Myocyte (in vitro differentiated cells): ENCODE measurements at regions not wholly inside any gene's neighbourhood (a gene's known extent, or its start where the extent isn't known, plus 50 kb on each side); places are given as distances from the start of the nearest gene placed in this dataset.
A peak's percentile ranks its signal among the peaks of the same experiment; 100 is the strongest.

Experiments used
- DNase-seq: peaks from one replicate; pipeline ENCODE4 v3.0.0-alpha.2; 2012; ENCODE audit warnings: low read depth

GRCh38 chr5:162323466-162323865 lies 255.9 kb downstream of the GABRG2 start:
- DNase-seq: peak; percentile 37

GRCh38 chr5:162324328-162324727 lies 256.8 kb downstream of the GABRG2 start:
- no peak for DNase-seq

GRCh38 chr5:162325143-162325727 lies 257.7 kb downstream of the GABRG2 start:
- DNase-seq: no peak

GRCh38 chr5:162334944-162335343 lies 267.4 kb downstream of the GABRG2 start:
- no peak for DNase-seq

DNA sequence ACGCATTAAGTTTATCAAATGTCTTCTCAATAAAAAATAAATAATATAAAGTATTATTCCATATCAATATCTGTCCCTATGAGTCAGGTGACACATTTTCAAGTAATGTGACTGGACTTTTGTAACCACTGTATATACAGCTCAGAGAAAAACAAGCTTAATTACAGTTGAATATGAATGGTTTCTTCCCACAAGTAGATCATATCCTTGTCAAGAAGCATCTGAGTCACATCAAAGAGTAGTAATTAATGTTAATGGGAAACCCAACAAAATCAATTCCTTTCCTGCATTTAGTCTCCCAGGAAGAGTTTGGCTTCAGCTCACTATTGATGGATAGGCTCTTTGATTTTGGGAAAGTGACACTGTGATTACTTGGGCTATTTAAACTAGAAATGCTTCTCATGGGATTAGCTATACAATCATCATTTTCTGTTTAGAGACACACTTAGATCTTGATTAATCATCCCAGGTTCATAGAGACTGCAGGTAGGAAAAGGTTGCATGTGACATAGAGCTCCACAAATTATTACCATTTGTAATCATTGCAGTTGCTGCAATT lies 292.9 kb downstream of the GABRG2 start:
- DNase-seq: no peak

- peak; percentile 42 for DNase-seq
Measured at GRCh38 chr5:162372256-162372655, 304.7 kb downstream of the GABRG2 start.

GRCh38 chr5:162377895-162378294 lies 310.3 kb downstream of the GABRG2 start:
- DNase-seq: no peak

DNA sequence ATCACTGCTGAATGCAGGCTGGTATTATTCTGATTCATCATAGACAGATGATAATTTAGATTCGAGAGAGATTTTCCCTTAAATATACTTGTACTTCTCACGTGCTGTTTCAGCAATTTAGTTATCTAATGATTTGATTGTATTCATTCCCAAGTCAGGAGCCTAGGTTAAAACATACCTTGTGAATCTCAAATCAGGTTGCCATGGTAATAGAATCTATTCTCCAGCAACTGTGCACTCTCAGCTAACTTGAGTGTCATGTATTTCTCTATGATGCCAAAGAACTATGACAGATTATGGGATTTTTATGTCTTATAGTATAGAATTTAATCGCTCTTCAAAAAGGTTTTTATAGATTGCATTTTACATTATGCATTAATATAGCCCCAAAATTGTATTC lies 315.3 kb downstream of the GABRG2 start:
- DNase-seq: no peak

DNA sequence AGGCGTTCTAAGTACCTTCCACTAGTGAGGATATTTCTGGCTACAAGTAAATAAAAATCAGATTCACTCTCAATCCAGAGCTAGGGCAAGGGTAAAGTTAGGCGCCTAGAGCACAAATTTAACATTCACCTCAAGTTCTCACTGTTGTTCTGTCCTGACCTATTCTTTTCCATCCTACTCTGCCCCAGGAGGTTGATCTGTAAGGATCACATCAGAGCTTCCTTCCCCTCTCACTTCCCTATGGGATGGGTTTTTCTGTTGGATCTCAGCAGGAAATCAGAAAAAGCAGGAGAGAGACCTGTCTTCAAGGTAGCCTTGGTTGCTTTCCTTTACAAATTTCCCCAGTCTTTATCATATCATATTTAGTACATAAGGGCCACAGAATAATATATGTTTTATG lies 316.7 kb downstream of the GABRG2 start:
- no peak for DNase-seq

DNA sequence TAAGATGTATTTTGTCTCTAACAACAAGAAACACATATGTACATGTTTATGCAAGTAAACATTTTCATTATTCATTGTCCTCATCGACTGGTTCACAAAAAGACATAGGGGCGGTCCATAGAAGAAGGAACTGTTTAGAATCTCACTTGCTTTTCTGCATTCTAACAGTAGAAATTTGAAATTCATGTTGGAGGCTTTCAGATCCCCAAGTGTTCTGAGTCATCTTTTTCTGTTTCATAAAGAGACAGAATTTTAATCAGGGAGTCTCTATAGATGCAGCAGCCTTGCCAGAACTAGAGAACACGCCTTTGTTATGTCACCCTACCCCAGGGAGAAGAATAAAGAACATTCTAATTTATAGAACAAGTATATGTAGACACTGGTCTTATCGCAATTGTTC lies 324.3 kb downstream of the GABRG2 start:
- no peak for DNase-seq

DNA sequence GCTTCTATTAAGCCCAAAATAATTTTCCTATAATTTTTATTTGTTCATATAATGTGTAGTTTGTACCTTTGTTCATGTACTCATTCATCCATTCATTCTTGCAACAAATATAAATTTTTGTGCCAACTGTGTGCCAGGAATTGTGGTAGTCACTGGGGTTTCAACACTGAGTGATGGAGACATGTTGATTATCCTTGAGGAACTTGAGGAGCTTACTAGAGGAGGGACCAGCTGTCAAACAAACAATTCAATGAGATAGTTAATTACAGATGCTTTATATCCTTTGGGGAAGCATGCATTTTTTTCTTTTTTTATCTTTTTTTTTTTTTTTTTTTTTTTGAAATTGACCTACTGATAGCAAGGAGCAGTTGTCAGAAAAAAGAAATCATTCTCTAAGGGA lies 324.8 kb downstream of the GABRG2 start:
- no peak for DNase-seq

GRCh38 chr5:162393534-162393933 lies 326.0 kb downstream of the GABRG2 start:
- no peak for DNase-seq

- no peak for DNase-seq
Measured at GRCh38 chr5:162407614-162408013, 340.0 kb downstream of the GABRG2 start.

- peak; percentile 2 for DNase-seq
Measured at GRCh38 chr5:162410365-162410764, 342.8 kb downstream of the GABRG2 start.

DNA sequence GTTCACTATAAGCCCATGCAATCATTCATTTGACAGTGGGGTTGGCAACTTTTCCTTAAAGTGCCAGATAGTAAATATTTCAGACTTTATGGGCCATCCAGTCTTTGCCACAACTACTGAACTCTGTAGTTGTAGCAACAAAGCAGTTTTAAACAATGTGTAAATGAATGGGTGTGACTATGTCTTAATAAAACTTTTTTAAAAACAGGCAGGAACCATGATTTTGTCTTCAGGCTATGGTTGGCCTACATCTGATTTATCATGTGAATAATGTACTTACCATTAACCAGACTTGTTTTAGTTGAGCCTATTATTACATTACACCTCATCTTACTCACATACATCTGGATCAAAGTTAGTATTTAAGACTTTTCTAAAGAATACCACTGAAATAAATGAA lies 361.6 kb downstream of the GABRG2 start:
- DNase-seq: no peak

- DNase-seq: peak; percentile 9
Measured at GRCh38 chr5:162434281-162434680, 366.7 kb downstream of the GABRG2 start.

GRCh38 chr5:162436055-162436454 lies 368.5 kb downstream of the GABRG2 start:
- DNase-seq: no peak

DNA sequence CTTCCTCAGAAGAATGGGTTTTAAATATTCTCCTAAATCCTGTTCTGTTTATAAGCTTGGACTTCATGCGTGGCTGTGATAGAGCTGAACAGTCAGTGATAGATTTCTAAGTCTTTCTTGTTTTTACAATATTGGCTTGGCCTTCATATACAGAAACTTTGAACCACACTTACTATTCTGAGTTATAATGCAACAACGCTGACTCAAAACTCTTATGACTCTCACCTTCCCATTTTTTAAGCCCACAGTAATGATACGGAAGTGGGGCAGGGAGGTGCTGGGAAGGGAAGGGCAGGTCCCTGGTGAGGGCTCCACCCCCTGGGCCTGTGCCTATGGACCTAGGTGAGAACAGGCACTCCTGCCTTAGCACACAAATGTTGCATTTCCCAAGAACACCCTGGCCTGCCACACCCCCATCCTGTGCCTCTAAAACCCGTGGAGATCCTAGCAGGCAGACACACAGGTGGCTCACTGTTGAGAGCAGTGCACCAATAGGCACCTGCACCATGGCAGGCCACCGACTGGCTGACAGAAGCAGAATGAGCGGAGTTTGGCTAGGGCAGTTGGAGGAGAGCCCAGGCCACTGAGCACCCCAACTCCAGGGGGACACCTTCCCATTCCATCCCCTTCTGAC lies 376.7 kb downstream of the GABRG2 start:
- no peak for DNase-seq

- no peak for DNase-seq
Measured at GRCh38 chr5:162456086-162456485, 388.5 kb downstream of the GABRG2 start.

DNA sequence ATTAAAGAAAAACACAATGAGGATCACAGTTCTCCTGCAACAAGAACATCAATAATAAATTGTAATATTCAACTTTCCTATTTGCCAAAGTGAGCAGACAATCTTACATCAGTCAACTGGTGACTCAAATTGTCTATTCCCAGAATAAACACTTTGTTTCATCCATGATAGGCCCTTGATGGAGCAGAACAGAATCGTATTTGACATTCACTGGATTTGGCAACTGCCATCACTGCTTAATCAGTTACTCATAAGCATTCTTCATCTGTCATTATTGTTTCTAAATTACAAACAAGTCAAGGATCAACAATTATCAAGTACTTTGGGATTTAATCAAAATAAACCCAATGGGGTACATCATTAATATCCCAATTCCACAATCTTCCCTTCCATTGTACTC lies 398.4 kb downstream of the GABRG2 start:
- DNase-seq: no peak

DNA sequence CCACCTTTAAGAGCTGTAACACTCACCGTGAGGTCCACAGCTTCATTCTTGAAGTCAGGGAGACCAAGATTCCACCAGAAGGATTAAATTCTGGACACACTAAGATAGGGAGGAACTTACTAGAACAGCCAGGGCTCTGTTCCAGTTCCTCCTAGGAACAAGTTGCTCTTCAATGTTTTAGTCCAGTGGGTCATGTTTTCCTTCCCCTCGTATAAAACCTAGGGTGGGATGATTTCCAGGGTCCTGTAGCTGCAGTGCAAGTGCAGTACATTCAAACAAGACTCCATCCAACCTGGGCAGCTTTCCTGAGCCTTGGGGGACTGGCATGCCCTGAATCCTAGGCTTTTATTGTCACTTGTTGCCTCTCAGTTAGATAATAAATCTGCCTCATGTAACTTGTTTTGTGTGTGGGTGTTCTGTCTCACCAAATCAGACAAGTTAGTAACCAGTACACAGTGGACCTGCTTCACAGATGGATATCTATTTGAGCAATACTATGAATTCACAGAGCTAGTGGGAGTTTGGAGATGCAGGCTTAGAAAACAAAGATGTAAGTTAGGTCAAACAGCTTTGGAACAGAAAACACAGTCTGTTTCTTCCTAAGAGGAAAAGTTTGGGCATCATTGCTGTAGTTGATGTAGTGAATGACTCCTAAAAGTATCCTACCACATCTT lies 405.6 kb downstream of the GABRG2 start:
- no peak for DNase-seq

DNA sequence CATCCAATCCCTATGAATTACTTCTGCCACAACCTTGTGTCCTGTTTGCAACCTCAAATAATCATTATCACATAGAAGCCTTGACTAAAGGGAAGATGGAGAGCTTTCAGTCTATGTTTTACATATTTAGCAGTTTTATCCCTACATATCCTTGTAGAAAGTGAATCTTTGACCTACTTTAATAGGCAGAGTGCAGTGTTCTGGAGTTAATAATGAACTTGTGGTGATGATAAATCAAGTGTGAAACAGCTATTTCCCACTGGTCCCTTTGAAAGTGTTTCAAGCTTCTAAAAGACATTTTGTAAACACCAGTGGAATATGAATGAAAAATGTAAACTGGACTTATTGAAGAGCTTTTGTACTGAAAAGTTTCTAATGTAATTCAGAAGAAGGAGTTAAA lies 406.7 kb downstream of the GABRG2 start:
- no peak for DNase-seq

DNA sequence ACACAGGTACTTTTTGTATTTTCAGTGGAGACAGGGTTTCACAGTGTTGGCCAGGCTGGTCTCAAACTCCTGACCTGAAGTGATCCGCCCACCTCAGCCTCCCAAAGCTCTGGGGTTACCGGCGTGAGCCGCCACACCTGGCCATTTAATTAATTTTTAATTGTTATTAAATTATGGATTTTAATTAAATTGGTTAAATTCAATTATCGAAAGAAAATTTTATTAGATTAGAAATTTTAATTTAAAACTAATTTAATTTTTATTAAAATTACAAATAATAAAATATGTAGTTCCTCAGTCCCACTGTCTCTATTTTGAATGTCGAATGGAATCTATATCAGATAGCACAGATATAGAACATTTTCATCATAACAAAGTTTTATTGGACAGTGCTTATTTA lies 416.5 kb downstream of the GABRG2 start:
- DNase-seq: no peak
